ENCODE measurements at regions not wholly inside any gene's neighbourhood (a gene's known extent, or its start where the extent isn't known, plus 50 kb on each side); places are given as distances from the start of the nearest gene placed in this dataset.
A peak's percentile ranks its signal among the peaks of the same experiment; 100 is the strongest.

GRCh38 chr2:160921386-160921964 lies 238.8 kb upstream of the TANK start:
- Histone ChIP-seq H3K4me3 (no peak overlapping the region), H3K36me3 (no peaks in the 10 kb centered on the region)

GRCh38 chr2:160924936-160925353 lies 235.3 kb upstream of the TANK start:
- peaks cover 0 to 45% (median 11%) of the 10 kb centered on the region in 4 donors for H3K4me1 ChIP-seq
- DNase-seq (ENCODE audit: low spot score in 2 of 2) = no peak

More at GRCh38 chr2:160921386-160921964, 238.8 kb upstream of the TANK start:
- no peaks in the 10 kb centered on the region for H3K27me3 ChIP-seq
- TF ChIP-seq EP300 (IDR thresholded peaks at IDR 0.05) (no peak), POLR2A (IDR thresholded peaks at IDR 0.05) (no peak)
- TF ChIP-seq, protein P1, sequence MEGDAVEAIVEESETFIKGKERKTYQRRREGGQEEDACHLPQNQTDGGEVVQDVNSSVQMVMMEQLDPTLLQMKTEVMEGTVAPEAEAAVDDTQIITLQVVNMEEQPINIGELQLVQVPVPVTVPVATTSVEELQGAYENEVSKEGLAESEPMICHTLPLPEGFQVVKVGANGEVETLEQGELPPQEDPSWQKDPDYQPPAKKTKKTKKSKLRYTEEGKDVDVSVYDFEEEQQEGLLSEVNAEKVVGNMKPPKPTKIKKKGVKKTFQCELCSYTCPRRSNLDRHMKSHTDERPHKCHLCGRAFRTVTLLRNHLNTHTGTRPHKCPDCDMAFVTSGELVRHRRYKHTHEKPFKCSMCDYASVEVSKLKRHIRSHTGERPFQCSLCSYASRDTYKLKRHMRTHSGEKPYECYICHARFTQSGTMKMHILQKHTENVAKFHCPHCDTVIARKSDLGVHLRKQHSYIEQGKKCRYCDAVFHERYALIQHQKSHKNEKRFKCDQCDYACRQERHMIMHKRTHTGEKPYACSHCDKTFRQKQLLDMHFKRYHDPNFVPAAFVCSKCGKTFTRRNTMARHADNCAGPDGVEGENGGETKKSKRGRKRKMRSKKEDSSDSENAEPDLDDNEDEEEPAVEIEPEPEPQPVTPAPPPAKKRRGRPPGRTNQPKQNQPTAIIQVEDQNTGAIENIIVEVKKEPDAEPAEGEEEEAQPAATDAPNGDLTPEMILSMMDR (IDR thresholded peaks at IDR 0.05) = no peak
- H3K4me1 ChIP-seq = peaks cover 0 to 38% (median 13%) of the 10 kb centered on the region in 4 donors
- no peaks in the 10 kb centered on the region for H3K9me3 ChIP-seq
- WGBS, 2 donors = 62 to 64% methylated on average over 4 of the region's 4 CpGs
- DNase-seq (ENCODE audit: low spot score in 2 of 2) = no peak
- peak overlapping the region in 2 of 4 donors; percentile 50 to 71 for H3K27ac ChIP-seq

GRCh38 chr2:160925956-160926355 lies 234.3 kb upstream of the TANK start:
- no peak overlapping the region for H3K27ac ChIP-seq
- TF ChIP-seq EP300 (IDR thresholded peaks at IDR 0.05) = no peak
- TF ChIP-seq, protein P1 (IDR thresholded peaks at IDR 0.05) = no peak
- no peak for TF ChIP-seq POLR2A (IDR thresholded peaks at IDR 0.05)
- no peak overlapping the region for H3K4me3 ChIP-seq
- no peaks in the 10 kb centered on the region for H3K27me3 ChIP-seq
- no peaks in the 10 kb centered on the region for H3K36me3 ChIP-seq
- DNase-seq (ENCODE audit: low spot score in 2 of 2) = no peak
- no peaks in the 10 kb centered on the region for H3K9me3 ChIP-seq
- WGBS, 2 donors = 79 to 93% methylated on average over 1 of the region's 1 CpG
- peaks cover 0 to 34% (median 8%) of the 10 kb centered on the region in 4 donors for H3K4me1 ChIP-seq

More at GRCh38 chr2:160924936-160925353, 235.3 kb upstream of the TANK start:
- Histone ChIP-seq H3K9me3 (no peaks in the 10 kb centered on the region), H3K27ac (no peak overlapping the region), H3K36me3 (no peaks in the 10 kb centered on the region), H3K27me3 (no peaks in the 10 kb centered on the region), H3K4me3 (no peak overlapping the region)
- WGBS, 2 donors = 65 to 67% methylated on average over 1 of the region's 1 CpG
- TF ChIP-seq, protein P1 (IDR thresholded peaks at IDR 0.05) = no peak
- no peak for TF ChIP-seq EP300 (IDR thresholded peaks at IDR 0.05)
- TF ChIP-seq POLR2A (IDR thresholded peaks at IDR 0.05) = no peak

GRCh38 chr2:160927324-160927723 lies 232.9 kb upstream of the TANK start:
- H3K9me3 ChIP-seq = no peaks in the 10 kb centered on the region
- TF ChIP-seq EP300 (IDR thresholded peaks at IDR 0.05) (no peak), POLR2A (IDR thresholded peaks at IDR 0.05) (no peak)
- TF ChIP-seq, protein P1 (IDR thresholded peaks at IDR 0.05) = no peak
- no peaks in the 10 kb centered on the region for H3K36me3 ChIP-seq
- no peak overlapping the region for H3K27ac ChIP-seq
- H3K4me3 ChIP-seq = no peak overlapping the region
- no peaks in the 10 kb centered on the region for H3K27me3 ChIP-seq
- DNase-seq (ENCODE audit: low spot score in 2 of 2) = no peak
- WGBS, 2 donors = 46 to 56% methylated on average over 2 of the region's 2 CpGs
- H3K4me1 ChIP-seq = peaks cover 0 to 21% (median 0%) of the 10 kb centered on the region in 4 donors

- Histone ChIP-seq H3K9me3 (no peaks in the 10 kb centered on the region), H3K4me1 (peaks cover 0 to 17% (median 0%) of the 10 kb centered on the region in 4 donors), H3K4me3 (no peak overlapping the region), H3K27me3 (no peaks in the 10 kb centered on the region), H3K36me3 (no peaks in the 10 kb centered on the region), H3K27ac (peak overlapping the region in 1 of 4 donors; percentile 41)
- no peak for DNase-seq (ENCODE audit: low spot score in 2 of 2)
- no peak for TF ChIP-seq POLR2A (IDR thresholded peaks at IDR 0.05)
- TF ChIP-seq EP300 (IDR thresholded peaks at IDR 0.05) = peak in 1 of 2 donors; percentile 21
- TF ChIP-seq, protein P1 (IDR thresholded peaks at IDR 0.05) = no peak
- 5 to 10% methylated on average over 2 of the region's 2 CpGs for WGBS, 2 donors
Measured at GRCh38 chr2:160928854-160929301, 231.3 kb upstream of the TANK start.

Measured in tibial nerve (tissue), 4 donors.